Osteoblast (primary cell): ENCODE measurements at regions not wholly inside any gene's neighbourhood (a gene's known extent, or its start where the extent isn't known, plus 50 kb on each side); places are given as distances from the start of the nearest gene placed in this dataset.

ENCODE experiments used
- DNase-seq: peaks from one replicate; pipeline ENCODE4 v3.0.0; 2011; ENCODE audit warnings: low spot score, mixed read lengths; ENCODE audit not compliant: insufficient read length; ENCODE audit errors: missing footprints
- H2AFZ ChIP-seq: 2 replicates; pipeline ENCODE4 v1.6.0; 2011; ENCODE audit warnings: mild to moderate bottlenecking, low read length
- H3K27ac ChIP-seq: 2 replicates; pipeline ENCODE4 v1.5.1; 2011; ENCODE audit warnings: mild to moderate bottlenecking, low read depth, low read length, moderate library complexity
- H3K27me3 ChIP-seq: 2 replicates; pipeline ENCODE4 v1.6.0; 2012; ENCODE audit warnings: mild to moderate bottlenecking, control low read depth, inconsistent platforms, low read length, moderate library complexity; ENCODE audit not compliant: insufficient read depth
- H3K36me3 ChIP-seq: 2 replicates; pipeline ENCODE4 v1.5.1; 2011; ENCODE audit warnings: mild to moderate bottlenecking, low read length, control low read depth, moderate library complexity; ENCODE audit not compliant: insufficient read depth
- H3K4me1 ChIP-seq: 2 replicates; pipeline ENCODE4 v1.5.1; 2011; ENCODE audit warnings: mild to moderate bottlenecking, low read length, control low read depth, moderate library complexity; ENCODE audit not compliant: insufficient read depth
- H3K4me2 ChIP-seq: 2 replicates; pipeline ENCODE4 v1.6.0; 2011; ENCODE audit warnings: mild to moderate bottlenecking, low read length; ENCODE audit not compliant: insufficient read depth
- H3K4me3 ChIP-seq: fragments of 200-600 bp; sonication (generic); 3 replicates; pipeline ENCODE4 v1.5.1; 2012; ENCODE audit warnings: mild to moderate bottlenecking, low read length, inconsistent platforms; ENCODE audit not compliant: insufficient read depth
- H3K79me2 ChIP-seq: 2 replicates; pipeline ENCODE4 v1.6.0; 2012; ENCODE audit warnings: mild to moderate bottlenecking, low read length, control low read depth, inconsistent platforms; ENCODE audit not compliant: insufficient read depth
- H3K9me3 ChIP-seq: 2 replicates; pipeline ENCODE4 v1.5.1; 2011; ENCODE audit warnings: low read depth, low read length, control low read depth
- H4K20me1 ChIP-seq: 2 replicates; pipeline ENCODE4 v1.6.0; 2012; ENCODE audit warnings: mild to moderate bottlenecking, low read length, control low read depth; ENCODE audit not compliant: insufficient read depth
- TF ChIP-seq, protein P1 (sequence below): IDR thresholded peaks from 2 replicates; pipeline ENCODE4 v1.5.1; 2011; ENCODE audit warnings: mild to moderate bottlenecking, low read depth, low read length, moderate library complexity; ENCODE audit errors: extremely low read depth

- H3K27ac ChIP-seq = peak overlapping the region; percentile 63
- H3K4me1 ChIP-seq = peaks cover 14% of the 10 kb centered on the region
- H4K20me1 ChIP-seq = no peaks in the 10 kb centered on the region
- peak overlapping the region; percentile 0 for H2AFZ ChIP-seq
- no peaks in the 10 kb centered on the region for H3K36me3 ChIP-seq
- TF ChIP-seq, protein P1, sequence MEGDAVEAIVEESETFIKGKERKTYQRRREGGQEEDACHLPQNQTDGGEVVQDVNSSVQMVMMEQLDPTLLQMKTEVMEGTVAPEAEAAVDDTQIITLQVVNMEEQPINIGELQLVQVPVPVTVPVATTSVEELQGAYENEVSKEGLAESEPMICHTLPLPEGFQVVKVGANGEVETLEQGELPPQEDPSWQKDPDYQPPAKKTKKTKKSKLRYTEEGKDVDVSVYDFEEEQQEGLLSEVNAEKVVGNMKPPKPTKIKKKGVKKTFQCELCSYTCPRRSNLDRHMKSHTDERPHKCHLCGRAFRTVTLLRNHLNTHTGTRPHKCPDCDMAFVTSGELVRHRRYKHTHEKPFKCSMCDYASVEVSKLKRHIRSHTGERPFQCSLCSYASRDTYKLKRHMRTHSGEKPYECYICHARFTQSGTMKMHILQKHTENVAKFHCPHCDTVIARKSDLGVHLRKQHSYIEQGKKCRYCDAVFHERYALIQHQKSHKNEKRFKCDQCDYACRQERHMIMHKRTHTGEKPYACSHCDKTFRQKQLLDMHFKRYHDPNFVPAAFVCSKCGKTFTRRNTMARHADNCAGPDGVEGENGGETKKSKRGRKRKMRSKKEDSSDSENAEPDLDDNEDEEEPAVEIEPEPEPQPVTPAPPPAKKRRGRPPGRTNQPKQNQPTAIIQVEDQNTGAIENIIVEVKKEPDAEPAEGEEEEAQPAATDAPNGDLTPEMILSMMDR = no peak
- no peaks in the 10 kb centered on the region for H3K79me2 ChIP-seq
- DNase-seq = peak; percentile 65
- peak overlapping the region; percentile 53 for H3K4me2 ChIP-seq
- H3K27me3 ChIP-seq = no peaks in the 10 kb centered on the region
- peak overlapping the region; percentile 4 for H3K4me3 ChIP-seq
- no peaks in the 10 kb centered on the region for H3K9me3 ChIP-seq
Measured at GRCh38 chr3:150293401-150294001, 114.6 kb upstream of the TSC22D2 start.

DNA sequence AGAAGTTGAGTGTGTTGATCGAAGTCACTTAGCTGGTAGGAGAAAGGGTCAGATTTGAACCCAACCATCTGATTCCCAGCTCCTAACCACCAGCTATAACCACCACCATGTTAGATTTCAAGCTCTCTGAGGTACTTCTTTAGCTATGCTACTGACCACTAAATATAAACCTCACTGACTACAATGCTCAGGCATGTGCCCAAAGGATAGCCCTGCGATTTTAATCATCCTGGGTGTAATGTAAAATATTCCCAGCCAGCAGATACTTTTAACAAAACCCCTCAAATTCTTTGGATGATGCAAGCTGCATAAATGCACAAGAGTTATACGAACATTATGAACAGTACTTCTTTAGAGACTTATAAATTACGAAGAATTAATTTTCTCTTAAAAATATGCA is 115.2 kb upstream of the TSC22D2 start:
- DNase-seq = peak; percentile 72
- Histone ChIP-seq H3K4me1 (peaks cover 14% of the 10 kb centered on the region), H3K36me3 (no peaks in the 10 kb centered on the region), H3K27me3 (no peaks in the 10 kb centered on the region), H3K27ac (peak overlapping the region; percentile 63), H4K20me1 (no peaks in the 10 kb centered on the region), H2AFZ (no peak overlapping the region), H3K4me2 (peak overlapping the region; percentile 53), H3K79me2 (no peaks in the 10 kb centered on the region), H3K9me3 (no peaks in the 10 kb centered on the region), H3K4me3 (peak overlapping the region; percentile 4)
- TF ChIP-seq, protein P1 = no peak

GRCh38 chr3:150291515-150291914 is 116.6 kb upstream of the TSC22D2 start:
- Histone ChIP-seq H3K4me3 (no peak overlapping the region), H3K36me3 (no peaks in the 10 kb centered on the region), H3K79me2 (no peaks in the 10 kb centered on the region), H2AFZ (no peak overlapping the region), H3K4me2 (no peak overlapping the region), H3K4me1 (peaks cover 14% of the 10 kb centered on the region), H3K27ac (no peak overlapping the region), H3K27me3 (no peaks in the 10 kb centered on the region), H4K20me1 (no peaks in the 10 kb centered on the region), H3K9me3 (no peaks in the 10 kb centered on the region)
- no peak for DNase-seq
- TF ChIP-seq, protein P1 = no peak

GRCh38 chr3:150286390-150287147 is 121.5 kb upstream of the TSC22D2 start:
- TF ChIP-seq, protein P1 = peak; percentile 53
- no peaks in the 10 kb centered on the region for H3K79me2 ChIP-seq
- H3K4me2 ChIP-seq = no peak overlapping the region
- no peaks in the 10 kb centered on the region for H3K27me3 ChIP-seq
- no peak overlapping the region for H3K4me3 ChIP-seq
- peak overlapping the region; percentile 81 for H2AFZ ChIP-seq
- no peaks in the 10 kb centered on the region for H3K36me3 ChIP-seq
- H3K9me3 ChIP-seq = no peaks in the 10 kb centered on the region
- H3K4me1 ChIP-seq = no peaks in the 10 kb centered on the region
- DNase-seq = no peak
- H4K20me1 ChIP-seq = no peaks in the 10 kb centered on the region
- no peak overlapping the region for H3K27ac ChIP-seq
